GM12872 (cell line): ENCODE measurements at regions not wholly inside any gene's neighbourhood (a gene's known extent, or its start where the extent isn't known, plus 50 kb on each side); places are given as distances from the start of the nearest gene placed in this dataset.

Source experiments
- CTCF ChIP-seq: IDR thresholded peaks from 3 replicates; pipeline ENCODE4 v1.5.1; 2011; ENCODE audit warnings: low read depth, mild to moderate bottlenecking, low read length, moderate library complexity; ENCODE audit not compliant: insufficient read depth

- TF ChIP-seq CTCF: no peak
Measured at GRCh38 chr12:131274061-131274460, 320.4 kb downstream of the ADGRD1 start.

GRCh38 chr12:131274906-131275305 is 321.2 kb downstream of the ADGRD1 start:
- no peak for TF ChIP-seq CTCF

- no peak for TF ChIP-seq CTCF
Measured at GRCh38 chr12:131275824-131276223, 322.1 kb downstream of the ADGRD1 start.

- no peak for TF ChIP-seq CTCF
Measured at GRCh38 chr12:131276501-131277185, 322.9 kb downstream of the ADGRD1 start.

- no peak for TF ChIP-seq CTCF
Measured at GRCh38 chr12:131279281-131279921, 325.7 kb downstream of the ADGRD1 start.

GRCh38 chr12:131280426-131280825 is 326.7 kb downstream of the ADGRD1 start:
- TF ChIP-seq CTCF: no peak

GRCh38 chr12:131281016-131281415 is 327.3 kb downstream of the ADGRD1 start:
- TF ChIP-seq CTCF: no peak
